ENCODE measurements at regions not wholly inside any gene's neighbourhood (a gene's known extent, or its start where the extent isn't known, plus 50 kb on each side); places are given as distances from the start of the nearest gene placed in this dataset.
"Not testable (repeated sequence)": the region's sequence is repeated elsewhere in the genome, so short reads cannot be mapped to it uniquely, and the experiment has no call there.

DNA sequence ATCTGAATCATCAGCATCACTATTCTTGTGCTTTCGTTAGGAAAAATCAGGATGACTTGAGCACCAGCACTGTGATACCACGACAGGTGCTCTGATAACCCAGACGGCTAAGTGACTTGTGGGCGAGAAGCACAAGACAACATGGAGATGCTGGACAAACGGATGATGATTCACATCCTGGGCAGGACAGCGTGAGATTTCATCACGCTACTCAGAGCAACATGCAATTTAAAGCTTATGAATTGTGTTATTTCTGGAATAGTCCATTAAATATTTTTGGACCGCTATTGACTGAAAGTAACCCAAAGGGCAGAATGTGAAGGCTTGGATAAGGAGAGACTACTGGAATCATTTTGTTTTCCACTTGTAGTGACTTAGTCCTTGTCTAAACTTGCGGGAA is 114.8 kb upstream of the DAPK1 start:
- DNase-seq, result no peak

DNA sequence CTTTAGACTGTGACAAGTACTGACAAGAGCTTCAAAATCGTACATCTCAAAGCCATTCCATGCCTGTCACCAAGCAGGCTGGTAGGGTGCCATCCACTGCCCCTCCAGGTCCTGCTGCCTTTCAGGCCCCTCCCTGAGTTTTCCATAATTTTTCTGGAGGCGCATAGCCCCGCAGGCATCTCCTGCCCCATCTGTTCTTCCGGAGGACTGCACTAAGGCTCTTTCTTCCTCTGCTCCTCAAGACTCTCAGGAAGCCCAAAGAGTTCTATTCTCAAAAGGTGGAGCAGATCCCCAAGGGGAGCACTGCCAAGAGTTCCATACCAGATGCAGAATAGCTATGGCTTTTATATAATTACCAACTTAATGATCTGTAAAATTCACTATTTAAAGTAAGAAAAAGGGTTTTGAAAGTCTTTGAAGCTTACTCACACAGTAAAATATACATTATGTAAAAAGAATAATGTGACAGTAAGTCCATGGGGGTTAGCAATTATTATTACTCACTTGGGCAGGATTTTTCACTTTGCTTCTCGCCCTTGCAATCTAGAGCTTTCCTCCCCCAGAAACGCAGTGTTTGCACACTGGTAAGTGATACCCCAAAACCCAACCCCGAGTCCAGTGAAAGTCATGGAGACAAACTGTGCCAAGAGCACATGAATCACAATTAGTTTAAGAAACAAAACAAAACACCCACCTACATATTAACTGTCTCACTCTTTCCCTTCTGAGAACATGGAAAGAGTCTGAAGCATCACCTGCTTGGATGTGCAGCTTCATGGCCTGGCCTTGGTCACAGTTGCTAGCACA is 114.1 kb upstream of the DAPK1 start:
- DNase-seq, result no peak

DNA sequence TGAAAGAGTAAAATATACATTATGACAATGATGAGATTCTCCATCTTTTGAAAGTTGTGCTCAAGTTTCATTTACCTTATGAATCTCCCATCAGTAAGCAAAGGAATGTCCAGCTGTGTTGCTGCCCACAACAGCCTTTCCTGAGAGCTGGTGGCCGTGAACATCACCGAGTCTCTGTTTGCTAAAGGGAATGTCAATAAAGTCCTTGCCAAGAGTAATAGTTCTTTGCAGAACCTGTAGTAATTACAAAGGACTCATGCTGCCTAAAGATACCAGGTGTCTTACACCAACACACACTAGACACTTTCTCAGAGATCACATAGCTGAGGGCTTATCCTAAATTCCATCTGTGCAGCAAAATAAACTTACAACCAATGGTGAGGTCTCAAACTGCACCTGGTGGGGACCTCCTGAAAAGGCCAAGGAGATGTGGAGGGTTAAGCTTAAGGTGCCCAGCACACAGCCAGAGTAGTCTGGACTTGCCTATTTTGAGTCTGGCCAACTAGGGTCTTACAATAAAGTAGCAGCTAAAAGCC is 111.1 kb upstream of the DAPK1 start:
- no peak for DNase-seq

DNA sequence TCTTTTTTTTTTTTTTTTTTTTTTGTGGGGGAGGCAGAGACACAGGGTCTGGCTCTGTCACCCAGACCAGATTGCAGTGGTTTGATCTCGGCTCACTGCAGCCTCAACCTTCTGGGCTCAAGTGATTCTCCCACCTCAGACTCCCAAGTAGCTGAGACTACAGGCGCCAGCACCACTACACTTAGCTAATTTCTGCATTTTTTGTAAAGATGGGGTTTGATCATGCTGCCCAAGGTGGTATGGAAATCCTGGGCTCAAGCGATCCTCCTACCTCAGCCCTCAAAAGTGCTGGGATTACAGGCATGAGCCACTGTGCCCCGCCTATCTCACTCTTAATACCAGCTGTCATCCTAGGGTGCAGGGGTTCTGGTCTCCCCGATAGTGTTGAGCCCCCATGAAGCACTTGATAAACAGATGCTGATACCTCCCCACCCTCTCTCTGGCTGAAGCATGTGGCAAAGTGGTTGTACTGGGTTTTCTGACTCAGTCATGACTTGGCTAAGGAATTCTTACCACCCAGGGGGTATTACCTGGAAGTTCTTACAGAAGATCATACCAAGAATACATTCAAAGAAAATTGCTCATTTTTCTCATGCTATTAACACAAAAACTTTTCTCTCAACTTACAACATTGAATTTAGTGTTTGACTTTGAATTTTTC is 110.2 kb upstream of the DAPK1 start:
- no peak for DNase-seq

DNA sequence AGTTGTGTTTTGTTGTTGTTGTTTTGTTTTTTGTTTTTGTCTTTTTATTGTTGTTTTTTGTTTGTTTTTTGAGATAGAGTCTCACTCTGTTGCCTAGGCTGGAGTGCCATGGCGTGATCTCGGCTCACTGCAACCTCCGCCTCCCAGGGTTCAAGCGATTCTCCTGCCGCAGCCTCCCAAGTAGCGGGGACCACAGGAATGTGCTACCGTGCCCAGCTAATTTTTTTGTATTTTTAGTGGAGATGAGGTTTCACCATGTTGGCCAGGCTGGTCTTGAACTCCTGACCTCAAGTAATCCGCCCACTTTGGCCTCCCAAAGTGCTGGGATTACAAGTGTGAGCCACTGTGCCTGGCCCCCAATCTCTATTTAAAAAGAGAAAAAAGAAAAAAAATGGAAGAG is 109.0 kb upstream of the DAPK1 start:
- not testable (repeated sequence) for DNase-seq

DNA sequence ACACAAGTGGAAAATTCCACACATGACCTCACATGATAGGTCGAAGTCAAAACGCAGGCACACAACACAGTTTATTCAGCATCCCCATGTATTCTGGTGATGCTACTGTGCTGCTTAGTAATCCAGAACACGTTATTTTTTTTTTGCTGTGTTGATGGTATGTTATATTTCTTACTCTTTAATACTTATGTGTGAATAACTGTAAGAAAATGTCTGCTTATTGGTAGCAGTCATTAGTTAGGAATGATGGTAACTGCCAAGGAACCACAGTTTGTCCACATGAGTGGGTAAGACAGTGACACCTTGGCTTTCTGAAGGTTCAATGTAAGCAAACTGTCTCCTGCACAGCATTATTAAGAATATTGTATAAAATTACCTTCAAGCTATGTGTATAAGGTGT is 107.7 kb upstream of the DAPK1 start:
- DNase-seq, result no peak

DNA sequence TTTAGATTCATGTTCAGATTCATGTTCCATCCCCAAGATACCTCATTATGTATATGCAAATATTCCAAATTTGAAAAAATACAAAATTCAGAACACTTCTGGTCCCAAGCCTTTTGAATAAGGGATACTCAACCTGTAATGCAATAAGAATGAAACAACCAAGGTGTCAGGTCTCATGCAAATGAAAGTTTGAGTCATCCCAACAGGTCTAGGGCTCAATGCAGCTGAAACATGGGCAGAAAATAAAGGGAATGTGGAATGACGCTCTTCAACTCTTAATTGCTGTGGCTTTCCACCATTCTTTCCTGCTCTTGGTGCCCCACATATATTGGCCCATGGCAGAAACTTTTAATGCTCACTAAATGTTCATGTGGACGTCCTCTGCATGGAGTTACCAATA is 107.3 kb upstream of the DAPK1 start:
- no peak for DNase-seq

DNA sequence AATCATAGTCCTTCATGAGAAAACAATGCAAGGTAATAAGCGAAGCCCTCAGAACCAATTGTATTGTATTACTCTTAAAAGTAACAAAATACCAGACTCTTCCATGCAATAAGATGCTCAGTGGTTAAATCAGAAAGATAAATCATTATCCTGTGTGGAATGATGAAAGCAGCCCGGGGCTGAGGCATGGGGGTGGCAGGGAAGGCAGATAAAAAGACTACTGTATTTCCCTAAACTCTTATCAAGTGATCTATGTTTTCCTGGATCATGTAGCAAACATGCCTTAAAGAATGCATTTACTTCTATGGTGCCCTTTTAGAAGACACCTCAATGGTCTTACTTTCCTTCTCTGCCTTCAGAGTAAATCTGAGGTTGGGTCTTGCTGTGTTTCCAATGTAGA is 105.6 kb upstream of the DAPK1 start:
- DNase-seq, result no peak

DNA sequence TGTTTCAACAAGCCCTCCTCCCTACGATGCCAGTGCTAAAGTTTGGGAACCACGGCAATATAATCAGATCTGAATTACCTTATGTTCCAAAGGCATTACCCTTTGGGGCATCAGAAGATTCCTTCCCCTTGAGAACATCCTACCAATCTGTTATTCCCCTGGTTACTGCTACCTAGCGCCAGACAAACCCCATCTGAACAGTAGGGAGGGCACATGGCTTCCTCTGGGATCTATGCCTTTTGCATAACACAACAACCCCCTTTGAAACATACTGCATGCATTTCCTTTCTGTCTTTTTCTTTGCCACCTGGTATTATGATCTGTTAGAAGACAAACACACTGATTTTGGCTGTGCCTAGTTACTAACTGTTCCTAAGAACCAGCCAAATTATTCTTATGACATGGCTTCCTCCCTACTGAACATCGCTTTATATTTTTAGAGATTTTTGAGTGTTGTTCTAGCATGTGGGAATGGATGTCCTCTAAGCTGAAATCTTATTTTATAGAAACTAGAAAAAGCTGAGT is 103.9 kb upstream of the DAPK1 start:
- DNase-seq, result no peak

DNA sequence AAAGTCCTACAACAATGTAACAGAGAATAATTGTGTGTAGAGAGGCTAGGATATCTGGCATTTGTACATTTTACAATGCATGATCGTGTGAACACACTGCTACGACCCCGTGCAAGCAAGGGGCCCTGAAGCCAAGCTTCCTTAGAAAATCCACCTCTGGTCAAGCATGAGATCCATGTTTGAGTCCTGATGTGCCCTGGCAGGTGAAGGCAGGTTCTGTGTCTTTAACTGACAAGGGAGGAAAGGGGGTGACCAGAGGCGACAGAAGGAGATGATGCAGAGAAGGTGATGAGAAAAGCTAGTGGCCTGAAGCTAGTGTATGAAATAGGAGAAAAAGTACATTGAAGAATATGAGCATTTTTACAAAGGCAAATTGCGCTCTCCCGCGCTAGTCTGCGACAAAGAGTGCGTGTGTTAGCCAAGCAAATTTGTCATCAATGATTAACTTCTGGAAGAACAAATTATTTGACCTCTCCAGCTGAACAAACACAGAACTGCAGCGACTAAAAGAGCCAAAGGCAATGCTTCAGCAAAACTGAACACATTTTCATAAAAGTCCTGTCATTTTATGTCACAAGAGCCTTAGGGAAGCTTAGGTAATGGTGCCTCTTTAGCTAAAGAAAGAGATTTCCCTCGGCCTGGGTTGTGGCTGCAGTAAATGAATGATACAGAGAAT is 101.7 kb upstream of the DAPK1 start:
- DNase-seq, result no peak

DNA sequence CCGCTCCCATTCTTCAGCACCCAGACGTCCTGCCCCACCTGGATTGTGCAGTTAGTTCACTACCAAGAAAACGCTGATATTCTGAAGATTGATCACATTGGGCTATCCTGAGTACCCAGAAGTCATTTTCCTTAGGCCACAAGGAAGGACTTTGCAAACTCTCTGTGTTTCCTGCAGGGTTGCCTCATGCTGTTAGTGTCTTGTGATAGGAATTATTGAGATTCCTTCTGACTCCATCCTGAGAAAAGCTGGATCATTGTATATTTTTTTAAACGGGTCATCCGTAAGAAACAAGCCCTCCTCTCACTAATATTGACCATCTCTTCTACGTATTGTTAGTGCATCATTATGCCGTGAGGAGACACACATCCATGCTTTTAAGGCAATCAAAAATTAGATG is 96.0 kb upstream of the DAPK1 start:
- DNase-seq, result no peak

DNA sequence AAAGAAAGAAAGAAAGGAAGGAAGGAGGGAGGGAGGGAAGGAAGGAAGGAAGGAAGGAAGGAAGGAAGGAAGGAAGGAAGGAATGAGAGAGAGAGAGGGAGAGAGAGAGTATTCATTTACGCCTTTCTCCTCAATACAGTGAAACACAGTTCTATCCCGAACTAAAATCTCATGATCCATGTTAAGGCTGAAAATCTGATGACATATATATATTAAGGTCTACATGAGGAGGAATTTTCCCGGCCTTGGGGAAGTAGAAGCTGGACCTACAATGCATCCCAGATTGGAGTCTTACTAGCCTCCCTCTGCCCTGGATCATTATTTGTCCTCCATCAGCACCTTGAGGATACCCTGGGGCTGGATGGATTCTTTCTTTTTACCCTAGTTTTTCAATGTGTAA is 95.1 kb upstream of the DAPK1 start:
- DNase-seq, result no peak

DNA sequence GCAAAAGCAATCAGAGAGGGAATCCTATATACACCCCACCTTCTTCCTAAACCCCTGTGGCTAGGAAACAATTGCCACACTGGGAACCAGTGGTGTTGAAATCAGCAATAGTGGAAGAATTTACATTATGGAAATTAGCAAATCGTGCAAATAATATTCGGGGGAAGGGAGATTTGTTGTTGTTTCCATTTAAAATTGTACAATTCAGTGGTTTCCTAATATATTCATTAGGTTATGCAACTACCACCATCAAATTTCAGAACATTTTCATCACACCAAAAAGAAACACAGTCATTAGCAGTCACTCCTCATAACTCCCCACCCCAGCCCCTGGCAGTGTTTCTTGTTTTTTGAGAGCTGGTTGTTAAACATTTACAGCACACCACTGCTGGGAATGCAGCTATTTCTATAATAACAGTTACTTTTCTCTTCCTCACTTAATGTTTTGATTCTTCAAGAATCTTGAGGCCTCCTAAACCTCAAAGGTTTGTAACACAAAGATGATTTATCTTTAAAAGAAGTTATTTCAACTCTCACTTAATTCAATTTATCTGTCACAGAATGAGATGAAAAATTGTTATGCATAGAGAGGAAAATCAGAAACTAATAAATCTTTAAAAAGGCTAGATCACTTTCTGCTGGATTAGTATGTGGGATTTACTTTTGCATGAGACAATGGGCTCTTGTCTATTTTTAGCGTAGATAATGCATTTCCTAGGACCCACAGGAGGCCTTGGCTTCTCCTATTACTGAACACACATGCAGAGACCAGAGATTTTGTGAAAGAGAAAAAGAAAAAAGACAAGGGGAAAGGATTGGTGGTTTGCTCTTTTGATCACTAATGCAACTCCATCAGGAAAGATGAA is 91.8 kb upstream of the DAPK1 start:
- no peak for DNase-seq

DNA sequence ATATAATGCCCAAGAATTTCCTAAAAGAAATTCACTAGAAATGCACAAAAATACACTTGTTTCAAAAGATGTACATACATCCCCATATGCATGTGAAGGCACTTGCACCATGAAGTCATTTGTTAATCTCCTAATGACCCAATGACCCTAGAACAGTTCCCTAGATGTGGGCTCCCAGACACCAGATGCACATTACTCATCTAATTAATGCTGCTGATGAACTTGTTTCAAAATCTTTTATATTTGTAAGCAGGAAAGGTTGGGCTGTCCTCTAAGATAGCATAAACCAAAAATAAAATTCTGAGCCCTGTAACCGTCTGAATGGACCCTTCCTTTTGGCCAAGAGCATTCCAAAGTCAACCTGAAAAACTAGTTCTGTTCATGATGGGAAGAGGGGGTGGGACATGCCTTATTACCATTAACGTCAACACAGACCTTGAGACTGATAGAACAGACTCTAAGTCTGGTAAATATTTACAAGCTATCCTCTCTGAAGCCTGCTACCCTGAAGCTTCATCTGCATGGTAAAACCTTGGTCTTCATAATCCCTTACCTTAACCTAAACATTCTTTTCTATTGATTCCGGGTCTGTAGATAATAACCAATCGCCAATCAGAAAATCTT is 91.0 kb upstream of the DAPK1 start:
- no peak for DNase-seq

DNA sequence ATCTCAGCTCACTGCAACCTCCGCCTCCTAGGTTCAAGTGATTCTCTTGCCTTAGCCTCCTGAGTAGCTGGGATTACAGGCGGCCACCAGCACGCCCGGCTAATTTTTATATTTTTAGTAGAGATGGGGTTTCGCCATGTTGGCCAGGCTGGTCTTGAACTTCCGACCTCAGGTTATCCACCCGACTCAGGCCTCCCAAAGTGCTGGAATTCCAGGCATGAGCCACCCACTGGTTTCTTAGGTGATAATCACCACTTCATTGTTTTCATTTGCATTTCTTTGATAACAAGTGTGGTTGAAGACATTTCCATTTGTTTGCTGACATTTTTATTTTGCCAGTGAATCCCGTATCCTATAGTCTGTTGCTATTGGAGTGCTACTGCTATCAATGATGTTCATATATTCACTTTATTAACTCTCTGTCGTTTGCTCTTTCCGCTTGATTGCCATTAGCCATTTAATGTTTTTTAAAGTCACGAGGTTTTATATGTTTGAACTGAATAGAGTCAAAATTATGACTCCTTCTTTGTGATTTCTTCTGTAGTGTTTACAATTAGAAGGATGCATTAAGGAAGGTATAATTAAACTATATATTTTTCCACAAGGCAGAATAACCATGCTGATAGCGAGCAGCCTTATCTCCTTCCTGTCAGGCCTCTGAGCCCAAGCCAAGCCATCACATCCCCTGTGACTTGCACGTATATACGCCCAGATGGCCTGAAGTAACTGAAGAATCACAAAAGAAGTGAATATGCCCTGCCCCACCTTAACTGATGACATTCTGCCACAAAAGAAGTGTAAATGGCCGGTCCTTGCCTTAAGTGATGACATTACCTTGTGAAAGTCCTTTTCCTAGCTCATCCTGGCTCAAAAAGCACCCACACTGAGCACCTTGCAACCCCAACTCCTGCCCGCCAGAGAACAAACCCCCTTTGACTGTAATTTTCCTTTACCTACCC is 87.3 kb upstream of the DAPK1 start:
- not testable (repeated sequence) for DNase-seq

DNA sequence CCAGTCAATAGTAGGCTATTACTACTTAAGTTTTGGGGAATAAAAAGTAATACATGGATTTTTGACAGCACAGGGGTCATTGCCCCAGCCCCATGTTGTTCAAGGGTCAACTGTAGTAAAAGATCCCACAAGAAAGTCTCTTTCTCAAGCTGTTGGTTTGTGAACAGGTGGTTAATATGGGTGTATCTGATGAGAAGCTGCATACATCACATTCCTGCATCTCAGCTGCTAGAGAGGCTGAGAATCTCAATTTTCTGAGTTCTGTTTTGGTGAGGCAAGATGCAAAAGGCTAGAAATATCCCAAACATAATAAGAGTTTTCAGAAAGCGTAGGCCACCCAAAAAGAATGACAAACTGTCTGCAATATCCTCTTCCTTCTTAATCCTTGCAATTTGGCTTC is 76.8 kb upstream of the DAPK1 start:
- no peak for DNase-seq

DNA sequence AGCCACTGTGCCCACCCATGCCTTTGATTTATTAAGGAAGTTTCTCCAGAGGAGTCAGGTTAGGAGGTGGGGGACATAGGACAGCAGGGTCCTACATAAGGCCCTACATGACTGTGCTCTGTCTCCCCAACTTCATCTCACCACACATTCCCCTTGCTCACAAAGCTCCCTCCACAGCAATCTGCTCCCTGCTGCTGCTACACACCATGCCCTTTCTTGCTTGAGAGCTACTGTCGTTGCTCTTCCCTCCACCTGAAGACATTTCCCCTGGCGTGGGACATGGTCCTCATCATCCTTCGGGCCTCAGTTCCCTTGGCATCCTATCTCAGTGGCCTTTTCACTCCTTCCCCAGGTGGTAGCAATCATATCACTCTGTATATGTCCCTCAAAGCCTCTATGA is 75.9 kb upstream of the DAPK1 start:
- DNase-seq, result no peak

DNA sequence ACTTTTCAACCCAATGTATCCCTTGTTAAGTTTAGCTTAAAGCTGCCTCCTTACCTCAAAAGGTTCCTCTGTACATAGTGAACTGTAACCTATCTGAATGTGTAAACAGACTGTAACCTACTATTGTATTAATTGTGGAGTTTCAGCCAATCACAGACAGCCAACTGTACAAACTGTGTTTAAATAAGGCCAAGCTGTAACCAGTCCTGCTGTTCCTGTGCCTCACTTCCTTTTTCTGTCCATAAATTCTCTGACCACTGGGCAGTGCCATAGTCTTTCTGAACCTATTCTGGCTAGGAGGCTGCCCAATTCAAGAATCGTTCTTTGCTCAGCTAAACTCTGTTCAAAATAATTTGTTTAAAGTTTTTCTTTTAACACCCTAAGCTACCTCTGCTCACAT is 74.7 kb upstream of the DAPK1 start:
- DNase-seq, result no peak

DNA sequence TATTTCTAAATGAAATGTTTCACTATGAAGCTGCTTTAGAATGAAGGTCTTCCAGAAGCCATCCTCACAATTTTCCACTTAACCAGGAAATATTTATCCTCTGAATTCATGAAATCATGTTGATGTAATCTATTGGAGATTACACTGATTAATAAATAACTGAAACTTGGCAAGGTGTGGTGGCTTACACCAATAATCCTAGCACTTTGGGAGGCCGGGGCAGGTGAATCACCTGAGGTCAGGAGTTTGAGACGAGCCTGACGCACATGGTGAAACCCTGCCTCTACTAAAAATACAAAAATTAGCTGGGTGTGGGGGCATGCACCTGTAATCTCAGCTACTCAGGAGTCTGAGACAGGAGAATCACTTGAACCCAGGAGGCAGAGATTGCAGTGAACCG is 73.8 kb upstream of the DAPK1 start:
- not testable (repeated sequence) for DNase-seq

DNA sequence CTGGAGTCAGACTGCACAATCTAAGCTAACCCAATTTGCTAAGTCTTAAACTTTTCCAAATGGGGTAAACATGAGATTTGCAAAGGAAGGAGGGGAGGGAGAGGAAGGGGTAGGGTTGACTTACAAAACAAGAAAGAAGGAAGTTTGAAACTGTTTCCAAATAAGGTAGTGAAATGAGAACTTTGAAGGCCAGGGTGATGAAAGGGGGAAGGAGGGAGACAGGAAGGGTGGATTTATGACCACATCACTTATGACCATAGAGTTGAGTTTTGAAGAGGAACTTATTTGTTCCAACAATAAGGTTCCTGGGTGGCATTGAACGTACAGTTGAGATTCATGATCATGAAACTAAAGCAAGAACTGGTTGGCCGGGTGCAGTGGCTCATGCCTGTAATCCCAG is 72.5 kb upstream of the DAPK1 start:
- DNase-seq, result no peak

Data from NCI-H1694 treated with DMSO at 0.1 percent for 48 hours (cell line).